ENCODE measurements at regions not wholly inside any gene's neighbourhood (a gene's known extent, or its start where the extent isn't known, plus 50 kb on each side); places are given as distances from the start of the nearest gene placed in this dataset.

GRCh38 chrY:8566198-8566597 lies 771.1 kb upstream of the TSPY4 start:
- TF ChIP-seq POLR2A (IDR thresholded peaks at IDR 0.05) (no peak), CTCF (IDR thresholded peaks at IDR 0.05) (no peak)
- Histone ChIP-seq H3K9me3 (no peaks in the 10 kb centered on the region), H3K27ac (no peak overlapping the region), H3K4me1 (no peaks in the 10 kb centered on the region), H3K36me3 (replicated peaks in 1 of 2; ENCODE audit: insufficient read depth in 1 of 2, low read depth in 2 of 2) (no peaks in the 10 kb centered on the region), H3K27me3 (no peaks in the 10 kb centered on the region), H3K4me3 (no peak overlapping the region)
- DNase-seq = no peak
- no peak for ATAC-seq
- WGBS, 2 donors = 44 to 60% methylated on average over 1 to 2 of the region's 2 CpGs
- intact Hi-C loops (cut with DNase I) = no loop called here

- intact Hi-C loops (cut with DNase I) = no loop called here
- H3K9me3 ChIP-seq = no peaks in the 10 kb centered on the region
- peak overlapping the region in 1 of 4 donors; percentile 36 for H3K27ac ChIP-seq
- DNase-seq = peak in 2 of 4 donors; percentile 19 to 39
- TF ChIP-seq POLR2A (IDR thresholded peaks at IDR 0.05) (no peak), CTCF (IDR thresholded peaks at IDR 0.05) (no peak)
- no peaks in the 10 kb centered on the region for H3K36me3 ChIP-seq (replicated peaks in 1 of 2; ENCODE audit: insufficient read depth in 1 of 2, low read depth in 2 of 2)
- no peak overlapping the region for H3K4me3 ChIP-seq
- no peaks in the 10 kb centered on the region for H3K27me3 ChIP-seq
- peak; percentile 63 for ATAC-seq
- no peaks in the 10 kb centered on the region for H3K4me1 ChIP-seq
These were observed 766.9 kb upstream of the TSPY4 start for GRCh38 chrY:8570384-8570783.

GRCh38 chrY:8572916-8573315 lies 764.3 kb upstream of the TSPY4 start:
- no peak for ATAC-seq
- Histone ChIP-seq H3K27me3 (no peaks in the 10 kb centered on the region), H3K4me1 (no peaks in the 10 kb centered on the region), H3K36me3 (replicated peaks in 1 of 2; ENCODE audit: insufficient read depth in 1 of 2, low read depth in 2 of 2) (no peaks in the 10 kb centered on the region), H3K9me3 (no peaks in the 10 kb centered on the region), H3K4me3 (no peak overlapping the region), H3K27ac (no peak overlapping the region)
- TF ChIP-seq CTCF (IDR thresholded peaks at IDR 0.05) = no peak
- TF ChIP-seq POLR2A (IDR thresholded peaks at IDR 0.05) = no peak
- intact Hi-C loops (cut with DNase I) = no loop called here
- WGBS, 2 donors = 23 to 42% methylated on average over 2 of the region's 2 CpGs
- no peak for DNase-seq

- Histone ChIP-seq H3K4me3 (no peak overlapping the region), H3K9me3 (no peaks in the 10 kb centered on the region), H3K27ac (no peak overlapping the region), H3K27me3 (no peaks in the 10 kb centered on the region), H3K36me3 (replicated peaks in 1 of 2; ENCODE audit: insufficient read depth in 1 of 2, low read depth in 2 of 2) (no peaks in the 10 kb centered on the region), H3K4me1 (no peaks in the 10 kb centered on the region)
- ATAC-seq = no peak
- DNase-seq = no peak
- TF ChIP-seq CTCF (IDR thresholded peaks at IDR 0.05) = no peak
- TF ChIP-seq POLR2A (IDR thresholded peaks at IDR 0.05) = no peak
- WGBS, 2 donors = 44 to 56% methylated on average over 1 of the region's 1 CpG
- intact Hi-C loops (cut with DNase I) = no loop called here
These were observed 754.9 kb upstream of the TSPY4 start for GRCh38 chrY:8582277-8582850.

- no peak for ATAC-seq
- H3K4me1 ChIP-seq = no peaks in the 10 kb centered on the region
- intact Hi-C loops (cut with DNase I) = no loop called here
- no peak for TF ChIP-seq POLR2A (IDR thresholded peaks at IDR 0.05)
- no peak for TF ChIP-seq CTCF (IDR thresholded peaks at IDR 0.05)
- DNase-seq = no peak
- 44% methylated on average over 4 of the region's 4 CpGs; no CpG with 5 or more reads in 1 of the 2 donors for WGBS, 2 donors
- no peaks in the 10 kb centered on the region for H3K27me3 ChIP-seq
- no peak overlapping the region for H3K27ac ChIP-seq
- no peaks in the 10 kb centered on the region for H3K9me3 ChIP-seq
- H3K4me3 ChIP-seq = no peak overlapping the region
- H3K36me3 ChIP-seq (replicated peaks in 1 of 2; ENCODE audit: insufficient read depth in 1 of 2, low read depth in 2 of 2) = no peaks in the 10 kb centered on the region
These were observed 754.1 kb upstream of the TSPY4 start for GRCh38 chrY:8583191-8583590.

Measured in body of pancreas (tissue), 4 donors.